ENCODE measurements at regions not wholly inside any gene's neighbourhood (a gene's known extent, or its start where the extent isn't known, plus 50 kb on each side); places are given as distances from the start of the nearest gene placed in this dataset.

DNA sequence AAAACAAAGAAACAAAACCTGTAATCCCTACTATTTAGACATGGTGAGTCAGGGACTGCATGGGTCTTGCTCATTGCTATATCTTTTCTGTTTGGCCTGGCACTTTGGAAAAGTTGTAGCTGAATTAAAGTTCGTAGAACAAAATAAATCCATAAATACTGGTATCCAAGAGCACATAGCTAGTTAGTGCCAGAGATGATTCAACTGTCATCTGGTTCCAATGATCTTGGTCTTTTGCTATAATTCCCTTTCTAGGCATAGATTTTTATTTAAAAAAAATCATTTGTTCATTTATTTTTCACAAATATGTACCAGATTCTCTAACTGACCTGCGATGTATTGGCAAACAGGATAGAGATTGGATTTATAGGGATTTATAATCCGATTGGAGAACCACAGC, 1436.1 kb upstream of the GOT2 start:
- TF ChIP-seq EP300 (IDR thresholded peaks at IDR 0.05; ENCODE audit: borderline replicate concordance) = no peak
- no peak for TF ChIP-seq RAD21 (IDR thresholded peaks at IDR 0.05; ENCODE audit: low read depth)
- no peak for TF ChIP-seq TCF12 (IDR thresholded peaks at IDR 0.05; ENCODE audit: low read depth)
- no peak for TF ChIP-seq TEAD4 (IDR thresholded peaks at IDR 0.05)
- TF ChIP-seq, protein P1, sequence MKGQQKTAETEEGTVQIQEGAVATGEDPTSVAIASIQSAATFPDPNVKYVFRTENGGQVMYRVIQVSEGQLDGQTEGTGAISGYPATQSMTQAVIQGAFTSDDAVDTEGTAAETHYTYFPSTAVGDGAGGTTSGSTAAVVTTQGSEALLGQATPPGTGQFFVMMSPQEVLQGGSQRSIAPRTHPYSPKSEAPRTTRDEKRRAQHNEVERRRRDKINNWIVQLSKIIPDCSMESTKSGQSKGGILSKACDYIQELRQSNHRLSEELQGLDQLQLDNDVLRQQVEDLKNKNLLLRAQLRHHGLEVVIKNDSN (IDR thresholded peaks at IDR 0.05) = no peak
- TF ChIP-seq, protein P2, sequence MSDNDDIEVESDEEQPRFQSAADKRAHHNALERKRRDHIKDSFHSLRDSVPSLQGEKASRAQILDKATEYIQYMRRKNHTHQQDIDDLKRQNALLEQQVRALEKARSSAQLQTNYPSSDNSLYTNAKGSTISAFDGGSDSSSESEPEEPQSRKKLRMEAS (IDR thresholded peaks at IDR 0.05) = no peak
- no peak for TF ChIP-seq YY1 (IDR thresholded peaks at IDR 0.05; ENCODE audit: low read depth)
- TF ChIP-seq NFIC (IDR thresholded peaks at IDR 0.05) = no peak
- no peak for TF ChIP-seq ZBTB7A (IDR thresholded peaks at IDR 0.05; ENCODE audit: low read depth)
- TF ChIP-seq, protein P3, sequence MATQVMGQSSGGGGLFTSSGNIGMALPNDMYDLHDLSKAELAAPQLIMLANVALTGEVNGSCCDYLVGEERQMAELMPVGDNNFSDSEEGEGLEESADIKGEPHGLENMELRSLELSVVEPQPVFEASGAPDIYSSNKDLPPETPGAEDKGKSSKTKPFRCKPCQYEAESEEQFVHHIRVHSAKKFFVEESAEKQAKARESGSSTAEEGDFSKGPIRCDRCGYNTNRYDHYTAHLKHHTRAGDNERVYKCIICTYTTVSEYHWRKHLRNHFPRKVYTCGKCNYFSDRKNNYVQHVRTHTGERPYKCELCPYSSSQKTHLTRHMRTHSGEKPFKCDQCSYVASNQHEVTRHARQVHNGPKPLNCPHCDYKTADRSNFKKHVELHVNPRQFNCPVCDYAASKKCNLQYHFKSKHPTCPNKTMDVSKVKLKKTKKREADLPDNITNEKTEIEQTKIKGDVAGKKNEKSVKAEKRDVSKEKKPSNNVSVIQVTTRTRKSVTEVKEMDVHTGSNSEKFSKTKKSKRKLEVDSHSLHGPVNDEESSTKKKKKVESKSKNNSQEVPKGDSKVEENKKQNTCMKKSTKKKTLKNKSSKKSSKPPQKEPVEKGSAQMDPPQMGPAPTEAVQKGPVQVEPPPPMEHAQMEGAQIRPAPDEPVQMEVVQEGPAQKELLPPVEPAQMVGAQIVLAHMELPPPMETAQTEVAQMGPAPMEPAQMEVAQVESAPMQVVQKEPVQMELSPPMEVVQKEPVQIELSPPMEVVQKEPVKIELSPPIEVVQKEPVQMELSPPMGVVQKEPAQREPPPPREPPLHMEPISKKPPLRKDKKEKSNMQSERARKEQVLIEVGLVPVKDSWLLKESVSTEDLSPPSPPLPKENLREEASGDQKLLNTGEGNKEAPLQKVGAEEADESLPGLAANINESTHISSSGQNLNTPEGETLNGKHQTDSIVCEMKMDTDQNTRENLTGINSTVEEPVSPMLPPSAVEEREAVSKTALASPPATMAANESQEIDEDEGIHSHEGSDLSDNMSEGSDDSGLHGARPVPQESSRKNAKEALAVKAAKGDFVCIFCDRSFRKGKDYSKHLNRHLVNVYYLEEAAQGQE (IDR thresholded peaks at IDR 0.05; ENCODE audit: low read depth) = no peak
- TF ChIP-seq EGR1 (IDR thresholded peaks at IDR 0.05) = no peak
- TF ChIP-seq FOXM1 (IDR thresholded peaks at IDR 0.05; ENCODE audit: borderline replicate concordance, low read depth) = no peak
